ENCODE measurements at regions not wholly inside any gene's neighbourhood (a gene's known extent, or its start where the extent isn't known, plus 50 kb on each side); places are given as distances from the start of the nearest gene placed in this dataset.
"Not testable (repeated sequence)": the region's sequence is repeated elsewhere in the genome, so short reads cannot be mapped to it uniquely, and the experiment has no call there.

DNA sequence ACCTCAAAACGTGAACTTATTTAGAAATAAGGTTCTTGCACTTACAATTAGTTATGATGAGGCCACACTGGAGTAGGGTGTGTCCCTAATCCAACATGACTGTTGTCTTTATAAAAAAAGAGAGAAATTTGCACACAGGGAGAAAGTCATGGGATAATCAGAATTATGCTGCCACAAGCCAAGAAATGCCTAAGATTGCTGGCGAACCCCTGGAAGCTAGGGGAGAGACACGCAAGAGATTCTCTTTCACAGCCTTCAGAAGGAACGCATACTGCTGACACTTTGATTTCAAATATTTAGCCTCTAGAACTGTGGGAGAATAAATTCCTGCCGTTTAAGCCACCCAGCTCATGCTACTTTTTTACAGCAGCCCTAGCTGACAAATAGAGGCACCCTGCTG, 138.3 kb downstream of the CCDC71L start:
- no peak for ATAC-seq

DNA sequence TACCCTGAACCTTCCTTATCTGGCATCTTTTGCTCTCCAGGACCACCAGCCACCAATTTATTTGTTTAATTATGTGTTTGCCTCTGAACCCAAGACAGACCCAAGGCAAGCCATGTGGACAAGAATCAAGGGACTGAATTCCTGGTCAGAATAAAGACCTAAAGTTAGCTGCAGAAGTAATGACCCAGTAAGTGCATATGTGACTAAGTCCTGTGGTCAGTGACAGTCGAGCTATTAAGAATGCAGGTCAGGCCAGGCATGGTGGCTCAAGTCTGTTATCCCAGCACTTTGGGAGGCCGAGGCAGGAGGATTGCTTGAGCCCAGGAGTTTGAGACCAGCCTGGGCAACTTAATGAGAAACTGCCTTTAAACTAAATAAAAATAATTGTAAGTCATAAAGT, 139.4 kb downstream of the CCDC71L start:
- ATAC-seq, result no peak

DNA sequence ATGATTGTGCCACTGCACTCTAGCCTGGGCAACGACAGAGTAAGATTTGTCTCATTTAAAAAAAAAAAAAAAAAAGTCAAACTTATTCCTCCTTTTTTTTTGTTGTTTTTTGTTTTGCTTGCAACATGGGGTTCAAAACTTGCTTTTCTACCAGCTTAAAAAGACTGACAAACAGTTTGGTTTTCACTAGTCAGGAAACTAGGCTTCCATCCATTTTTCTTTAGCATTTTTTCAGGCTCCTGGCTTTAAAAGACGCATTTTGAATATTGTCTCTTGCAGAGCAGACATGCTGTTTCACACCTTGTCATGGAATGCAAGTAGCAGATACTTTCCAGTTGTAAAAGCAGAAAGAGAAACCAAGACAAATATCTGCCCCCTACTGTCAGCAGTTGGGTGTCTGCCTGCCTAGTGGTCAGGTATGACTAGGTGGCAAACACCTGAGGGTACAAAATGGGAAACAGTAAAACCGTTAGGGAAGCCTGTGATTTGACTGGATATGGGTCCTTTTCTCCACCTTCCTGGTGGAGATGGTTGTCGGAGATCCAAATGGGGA, 139.9 kb downstream of the CCDC71L start:
- peak in 1 of 2 donors; percentile 24 for ATAC-seq

DNA sequence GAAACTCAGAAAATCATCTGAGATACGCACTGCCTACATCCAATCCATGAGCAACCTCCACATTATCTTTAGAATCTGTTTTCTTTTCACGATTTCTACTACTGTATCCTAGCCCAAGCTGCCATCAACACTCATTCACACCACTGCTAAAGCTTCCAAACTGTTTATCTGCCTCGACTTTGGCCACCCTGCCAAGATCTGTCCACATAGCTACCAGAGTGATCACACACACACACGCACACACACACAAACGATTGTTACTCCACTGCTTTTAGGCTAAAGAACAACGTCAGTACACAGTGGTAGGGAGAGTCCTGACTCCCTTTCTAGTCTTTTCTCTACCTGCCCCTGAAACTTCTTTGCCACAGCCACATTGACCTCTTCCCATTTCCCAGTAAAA, 142.0 kb downstream of the CCDC71L start:
- ATAC-seq, result no peak

DNA sequence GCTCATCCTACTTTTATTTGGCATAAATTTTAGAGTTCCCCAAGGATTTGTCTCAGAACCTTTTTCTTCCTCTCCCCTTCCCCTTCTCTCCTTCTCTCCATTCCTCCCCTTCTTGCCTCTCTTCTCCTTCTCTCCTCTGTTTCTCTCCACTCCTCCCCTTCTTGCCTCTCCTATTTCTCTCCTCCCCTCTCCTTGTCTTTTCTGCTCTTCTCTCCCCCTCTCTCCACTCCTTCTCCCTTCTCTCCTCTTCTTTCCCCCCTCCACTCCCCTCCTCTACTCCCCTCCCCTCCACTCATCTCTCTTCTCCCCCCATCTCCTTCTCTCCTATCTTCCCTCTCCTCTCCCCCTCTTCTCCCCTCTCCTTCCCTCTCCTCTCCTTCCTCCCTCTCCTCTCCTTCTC, 142.7 kb downstream of the CCDC71L start:
- no peak for ATAC-seq

DNA sequence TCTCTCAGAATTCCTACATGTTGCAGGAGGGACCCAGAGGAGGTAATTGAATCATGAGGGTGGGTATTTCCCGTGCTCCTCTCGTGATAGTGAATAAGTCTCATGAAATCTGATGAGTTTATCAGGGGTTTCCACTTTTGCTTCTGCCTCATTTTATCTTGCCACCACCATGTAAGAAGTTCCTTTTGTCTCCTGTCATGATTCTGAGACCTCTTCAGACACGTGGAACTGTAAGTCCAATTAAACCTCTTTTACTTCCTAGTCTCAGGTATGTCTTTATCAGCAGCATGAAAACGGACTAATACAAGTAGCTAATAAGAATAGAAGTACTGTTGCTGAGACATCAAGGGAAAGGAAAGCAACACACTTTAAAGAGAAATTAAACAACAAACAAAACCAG, 143.4 kb downstream of the CCDC71L start:
- ATAC-seq, result no peak

DNA sequence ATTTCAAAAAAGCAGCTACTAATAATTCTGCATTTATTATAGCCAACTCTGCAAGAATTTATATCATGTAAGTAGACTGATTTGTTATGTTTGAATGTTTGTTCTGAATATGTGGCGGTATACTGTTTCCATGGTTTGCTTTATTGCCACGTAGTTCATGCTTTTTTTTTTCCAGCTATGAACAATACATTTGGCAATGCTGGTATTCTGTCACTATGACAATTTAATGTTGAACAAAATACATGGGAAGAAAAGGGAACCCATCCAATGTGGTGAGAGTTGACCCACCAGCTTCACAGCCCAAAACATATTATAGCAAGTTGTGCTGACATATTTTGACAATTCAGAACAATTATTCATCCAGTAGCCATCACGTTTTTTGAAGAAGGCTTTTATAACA, 145.6 kb downstream of the CCDC71L start:
- no peak for ATAC-seq

DNA sequence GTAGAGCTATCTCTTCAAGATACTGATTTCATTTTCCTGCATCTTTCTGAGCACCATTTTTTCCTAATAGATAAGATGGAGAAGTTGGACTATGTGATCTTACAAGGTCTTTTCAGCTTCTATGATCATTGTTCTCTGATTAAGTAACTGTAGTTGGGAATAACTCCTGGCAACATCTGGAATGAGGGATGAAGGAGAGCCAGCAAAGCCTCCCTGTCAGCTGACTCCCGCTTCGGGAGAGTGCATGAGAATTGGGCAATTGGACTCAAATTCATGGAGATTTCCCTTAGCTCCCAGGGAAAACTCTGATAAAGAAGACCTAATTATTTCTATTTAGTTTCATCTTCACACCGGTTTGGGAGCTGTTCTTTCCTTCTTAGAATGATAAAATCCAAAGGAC, 146.1 kb downstream of the CCDC71L start:
- ATAC-seq, result no peak

DNA sequence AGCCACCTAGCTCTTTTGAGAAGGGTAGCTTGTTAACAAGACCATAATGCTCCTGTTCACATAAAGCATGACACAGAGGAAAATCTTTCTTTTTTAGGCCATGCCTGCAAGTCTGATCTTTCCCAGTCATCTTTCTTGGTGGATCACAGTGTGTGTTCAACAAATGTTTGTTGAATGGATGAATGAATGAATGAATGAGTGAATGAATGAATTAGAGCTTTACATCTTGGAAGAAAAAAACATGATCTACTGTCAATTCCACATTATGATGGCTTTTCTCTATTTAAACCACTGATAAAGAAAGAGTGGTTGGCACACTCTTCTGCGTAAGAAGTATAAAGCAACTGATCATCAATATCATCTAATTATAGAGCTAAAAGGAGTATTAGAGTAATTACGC, 148.7 kb downstream of the CCDC71L start:
- ATAC-seq, result no peak

DNA sequence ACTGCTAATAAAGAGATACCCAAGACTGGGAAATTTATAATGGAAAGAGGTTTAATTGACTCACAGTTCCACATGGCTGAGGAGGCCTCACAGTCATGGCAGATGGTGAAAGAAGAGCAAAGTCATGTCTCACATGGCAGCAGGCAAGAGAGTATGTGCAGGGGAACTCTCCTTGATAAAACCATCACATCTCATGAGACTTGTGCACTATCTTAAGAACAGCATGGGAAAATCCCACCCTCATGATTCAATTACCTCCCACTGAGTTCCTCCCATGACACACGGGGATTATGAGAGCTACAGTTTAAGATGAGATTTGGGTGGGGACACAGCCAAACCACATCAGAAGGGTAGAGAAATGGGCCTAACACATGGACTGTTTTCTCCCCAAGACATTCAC, 156.3 kb downstream of the CCDC71L start:
- peak; percentile 80 to 85 for ATAC-seq

DNA sequence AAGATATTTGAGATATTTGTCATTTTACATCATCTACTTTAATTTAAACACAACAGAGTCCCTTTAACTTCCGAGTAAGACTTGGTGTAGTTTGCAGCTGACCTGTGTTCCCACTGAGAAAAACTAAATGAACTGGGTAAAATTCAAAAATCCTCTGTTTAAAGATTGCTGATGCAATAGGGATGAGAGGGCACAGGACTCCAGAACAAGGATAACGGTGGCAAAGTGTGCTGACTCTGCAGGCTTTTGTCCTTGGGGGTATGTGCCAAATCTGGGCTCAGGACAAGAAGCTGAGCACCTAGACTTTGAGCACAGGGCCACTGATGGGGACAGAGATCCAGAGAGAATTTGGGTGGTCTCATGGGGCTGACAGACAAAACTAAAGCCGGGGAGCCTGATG, 156.8 kb downstream of the CCDC71L start:
- no peak for ATAC-seq

DNA sequence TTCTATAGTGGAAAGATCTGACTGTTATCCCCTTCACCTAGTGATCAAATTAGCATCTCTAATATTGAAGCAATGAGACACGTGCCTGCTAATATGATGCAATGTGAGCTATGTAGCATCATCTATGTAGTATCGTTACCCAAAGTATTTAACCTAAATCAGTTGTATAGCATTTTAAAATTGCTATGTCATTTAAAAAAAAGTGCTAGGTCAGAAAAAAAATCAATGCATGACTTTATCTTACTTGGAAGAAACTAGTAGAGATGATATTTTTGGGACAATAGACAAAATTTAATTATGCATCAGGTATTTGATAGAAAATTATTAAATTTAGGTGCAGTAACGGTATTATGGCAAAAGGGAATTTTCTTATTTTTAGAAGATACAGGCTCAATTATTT, 157.3 kb downstream of the CCDC71L start:
- ATAC-seq, result no peak

DNA sequence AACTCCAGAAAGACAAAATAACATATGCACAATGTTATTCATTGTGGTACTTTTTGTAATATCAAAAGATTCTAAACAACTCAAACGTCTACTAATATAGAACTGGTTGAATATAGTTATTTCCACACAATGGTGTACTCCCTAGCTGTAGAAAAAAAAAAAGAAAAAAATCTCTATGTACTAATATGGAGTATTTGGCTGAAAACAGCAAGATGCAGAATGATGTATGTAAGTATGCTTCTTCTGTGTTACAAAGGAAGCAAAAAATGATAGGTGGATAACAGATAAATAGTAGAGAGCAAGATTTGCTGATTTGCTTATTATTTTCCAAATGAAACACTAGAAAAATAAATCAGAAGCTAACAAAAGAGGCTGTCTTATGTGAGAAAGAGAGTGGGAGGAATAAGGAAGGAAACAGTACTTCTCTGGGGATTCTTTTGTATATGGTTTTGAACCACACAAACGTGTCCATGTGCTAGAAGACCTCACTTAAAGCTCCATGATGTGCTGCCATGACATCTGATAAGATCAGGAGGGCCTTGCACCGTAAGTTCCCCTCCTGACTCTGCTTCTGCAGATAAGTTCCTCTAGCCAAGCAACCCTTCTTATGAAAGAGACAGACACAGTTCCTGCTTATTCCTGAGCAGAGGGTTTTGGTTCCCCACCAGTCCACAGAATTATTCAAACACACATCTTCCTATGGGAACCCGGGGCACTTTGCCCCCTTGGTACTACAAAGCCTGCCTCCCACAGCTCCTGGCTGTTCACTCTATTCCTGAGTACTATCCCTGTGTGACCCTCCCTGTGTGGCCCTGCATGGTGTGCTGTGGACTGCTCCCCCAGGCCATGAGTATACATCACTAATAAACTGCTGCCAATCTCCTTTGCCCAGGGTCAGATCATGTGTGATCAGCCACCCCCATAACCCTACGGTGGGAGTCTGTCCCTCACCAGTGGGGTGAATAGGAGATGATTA, 159.1 kb downstream of the CCDC71L start:
- ATAC-seq, result no peak

DNA sequence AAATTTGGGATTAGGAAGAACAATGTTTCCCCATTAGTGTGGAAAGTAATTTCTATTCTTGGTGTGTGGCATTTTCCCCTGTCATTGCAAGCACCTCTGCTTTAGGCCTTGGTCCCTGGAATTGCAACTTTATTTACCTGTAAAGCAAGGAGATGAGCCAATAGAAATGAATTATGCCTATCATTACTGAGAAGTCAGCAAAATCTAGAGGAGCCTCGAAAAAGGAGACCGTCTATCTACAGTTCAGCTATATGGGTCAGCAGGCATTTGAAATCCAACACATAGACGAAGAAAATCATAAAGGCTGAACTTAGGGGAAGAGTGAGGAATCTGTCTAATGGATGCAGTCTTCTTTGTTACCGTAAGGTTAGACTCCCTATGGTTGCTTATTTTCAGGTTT, 161.1 kb downstream of the CCDC71L start:
- no peak for ATAC-seq

DNA sequence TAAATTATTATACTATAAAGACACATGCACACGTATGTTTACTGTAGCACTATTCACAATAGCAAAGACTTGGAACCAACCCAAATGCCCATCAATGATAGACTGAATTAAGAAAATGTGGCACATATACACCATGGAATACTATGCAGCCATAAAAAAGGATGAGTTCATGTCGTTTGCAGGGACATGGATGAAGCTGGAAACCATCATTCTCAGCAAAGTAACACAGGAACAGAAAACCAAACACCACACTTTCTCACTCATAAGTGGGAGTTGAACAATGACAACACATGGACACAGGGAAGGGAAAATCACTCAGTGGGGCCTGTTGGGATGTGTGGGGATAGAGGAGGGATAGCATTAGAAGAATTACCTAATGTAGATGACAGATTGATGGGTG, 163.0 kb downstream of the CCDC71L start:
- ATAC-seq, result not testable (repeated sequence)

DNA sequence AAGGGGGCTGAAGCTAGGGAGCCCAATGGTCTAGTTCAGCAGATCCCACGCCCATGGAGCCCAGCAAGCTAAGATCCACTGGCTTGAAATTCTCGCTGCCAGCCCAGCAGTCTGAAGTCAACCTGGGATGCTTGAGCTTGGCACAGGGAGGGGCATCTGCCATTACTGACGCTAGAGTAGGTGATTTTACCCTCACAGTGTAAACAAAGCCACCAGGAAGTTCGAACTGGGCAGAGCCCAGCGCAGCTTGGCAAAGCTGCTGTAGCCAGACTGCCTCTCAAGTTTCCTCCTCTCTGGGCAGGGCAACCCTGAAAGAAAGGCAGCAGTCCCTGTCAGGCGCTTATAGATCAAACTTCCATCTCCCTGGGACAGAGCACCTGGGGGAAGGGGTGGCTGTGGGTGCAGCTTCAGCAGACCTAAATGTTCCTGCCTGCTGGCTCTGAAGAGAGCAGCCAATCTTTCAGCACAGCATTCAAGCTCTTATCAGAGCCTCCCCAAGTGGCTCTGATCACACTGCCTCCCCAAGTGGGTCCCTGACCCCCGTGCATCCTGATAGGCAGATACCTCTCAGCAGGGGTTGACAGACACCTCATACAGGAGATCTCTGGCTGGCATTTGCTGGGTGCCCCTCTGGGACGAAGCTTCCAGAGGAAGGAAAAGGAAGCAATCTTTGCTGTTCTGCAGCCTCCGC, 167.8 kb downstream of the CCDC71L start:
- ATAC-seq, result no peak

DNA sequence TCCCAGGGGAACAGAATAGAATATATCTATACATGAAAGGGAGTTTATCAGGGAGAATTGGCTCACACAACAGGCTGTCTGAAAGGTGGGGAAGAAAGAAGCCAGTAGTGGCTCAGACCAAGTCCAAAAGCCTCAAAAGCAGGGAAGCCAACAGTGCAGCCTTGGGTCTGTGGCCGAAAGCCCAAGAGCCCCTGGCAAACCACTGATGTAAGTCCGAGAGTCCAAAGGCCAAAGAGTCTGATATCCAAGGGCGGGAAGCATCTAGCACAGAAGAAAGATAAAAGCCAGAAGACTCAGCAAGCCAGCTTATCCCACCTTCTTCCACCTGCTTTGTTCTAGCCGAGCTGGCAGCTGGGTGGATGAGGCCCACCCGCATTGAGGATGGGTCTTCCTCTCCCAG, 172.5 kb downstream of the CCDC71L start:
- no peak for ATAC-seq

DNA sequence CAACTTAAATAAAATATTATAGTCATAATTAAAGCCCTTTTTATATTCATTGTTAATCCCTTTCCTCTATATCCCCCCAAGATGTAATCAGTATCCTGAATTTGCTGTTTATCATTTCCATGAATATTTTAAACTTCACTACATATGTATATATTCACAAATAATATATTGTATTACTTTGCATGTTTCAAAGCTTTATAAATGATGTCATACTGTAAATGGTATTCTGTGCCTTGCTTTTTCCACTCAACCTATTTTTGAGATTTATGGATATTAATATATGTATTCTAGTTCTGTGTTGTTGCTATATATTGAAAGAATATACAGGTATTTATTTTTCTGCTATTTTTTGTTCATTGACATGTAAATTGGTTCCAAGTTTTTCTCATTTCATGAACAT, 173.1 kb downstream of the CCDC71L start:
- ATAC-seq, result no peak

DNA sequence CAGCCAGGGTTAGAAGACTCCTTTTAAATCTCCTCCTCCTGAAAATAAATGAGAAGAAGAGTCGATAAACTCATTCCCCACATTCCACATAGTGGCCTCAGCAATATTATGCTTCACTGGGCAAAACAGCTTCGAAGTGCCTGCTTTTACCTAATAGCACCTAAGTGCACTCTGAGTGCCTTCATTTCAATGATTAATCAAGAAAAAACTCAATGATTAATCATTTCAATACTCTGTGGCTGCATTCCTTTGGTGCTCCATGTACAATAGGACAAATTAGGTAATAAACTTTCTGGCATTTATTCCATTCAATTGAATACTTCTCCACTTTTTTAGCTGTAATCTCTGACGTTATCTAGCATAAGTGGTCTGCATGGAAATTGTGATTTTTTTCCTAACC, 174.6 kb downstream of the CCDC71L start:
- no peak for ATAC-seq

DNA sequence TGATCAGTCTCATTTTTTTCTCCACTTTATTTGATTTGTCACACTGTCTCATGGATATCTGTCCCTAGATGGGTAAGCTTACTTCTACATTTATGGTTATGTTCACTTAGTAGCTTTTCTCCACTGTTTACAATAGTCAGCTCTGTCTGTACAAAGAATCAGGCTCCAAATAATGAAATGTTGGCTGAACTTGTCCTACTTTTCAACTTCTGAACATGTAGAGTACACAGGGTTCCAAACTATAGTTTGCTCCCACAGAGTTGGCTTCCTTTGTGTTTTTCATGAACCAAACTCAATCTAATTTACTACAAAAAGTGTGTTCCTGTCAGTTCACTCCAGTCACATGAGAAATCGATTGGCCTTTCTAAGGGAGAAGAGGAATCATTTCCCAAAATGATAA, 175.0 kb downstream of the CCDC71L start:
- no peak for ATAC-seq

DNA sequence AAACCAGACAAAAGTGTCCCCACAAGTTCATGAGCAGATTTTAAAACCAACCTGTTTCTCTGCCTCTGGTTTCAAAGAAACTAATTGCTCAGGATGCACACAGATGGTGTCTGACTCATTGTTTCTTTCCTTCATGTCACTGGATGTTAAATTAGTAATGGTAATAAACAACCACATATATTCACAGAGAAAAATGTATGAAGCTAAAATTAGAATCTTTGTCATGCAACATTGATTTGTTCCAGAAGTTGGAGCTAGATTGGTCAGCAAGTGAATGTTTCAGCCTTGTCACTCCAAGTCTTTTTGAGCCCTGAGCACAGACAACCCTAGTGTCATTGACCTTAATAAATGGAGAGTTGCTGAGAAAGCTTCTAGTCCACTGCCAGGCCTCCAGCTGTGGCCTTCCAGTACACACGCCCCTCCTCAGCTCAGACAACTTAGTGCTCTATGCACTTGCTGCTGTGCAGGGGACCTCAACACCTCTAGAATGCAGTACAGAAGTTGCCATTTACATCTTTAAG, 175.9 kb downstream of the CCDC71L start:
- ATAC-seq, result peak; percentile 81 to 82

DNA sequence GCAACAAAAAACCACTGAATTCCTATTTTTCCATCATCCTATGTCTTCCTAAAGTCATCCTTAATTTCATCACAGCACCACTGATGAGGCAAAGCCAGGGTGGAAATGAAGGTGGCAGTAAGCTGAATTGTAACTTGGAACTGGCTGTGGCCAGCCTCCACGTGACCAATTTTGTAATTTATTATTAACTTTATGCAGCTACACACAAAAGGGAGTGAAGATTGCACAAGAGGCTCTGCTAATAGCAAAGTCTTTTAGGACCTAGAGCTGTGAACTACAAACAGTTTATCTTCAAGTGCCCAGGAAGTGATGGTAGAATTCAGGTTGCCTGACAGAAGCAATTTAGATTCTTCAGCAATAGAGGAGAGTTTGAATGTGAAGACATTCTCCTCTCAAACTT, 176.4 kb downstream of the CCDC71L start:
- peak; percentile 9 to 18 for ATAC-seq

DNA sequence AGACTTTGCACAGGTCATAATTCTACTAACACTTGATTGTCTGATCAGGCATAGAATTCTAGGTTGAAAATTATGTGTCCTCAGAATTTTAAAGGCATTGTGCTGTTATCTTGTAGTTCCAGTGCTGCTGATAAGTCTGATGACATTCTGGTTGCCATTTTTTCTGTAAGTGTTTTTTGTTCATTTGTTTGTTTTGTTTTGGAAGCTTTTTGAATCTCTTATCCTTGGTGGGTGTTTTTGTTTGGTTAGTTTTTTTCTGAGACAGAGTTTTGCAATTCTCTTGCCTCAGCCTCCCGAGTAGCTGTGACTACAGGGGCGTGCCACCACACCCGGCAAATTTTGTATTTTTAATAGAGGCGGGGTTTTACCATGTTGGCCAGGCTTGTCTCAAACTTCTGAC, 178.9 kb downstream of the CCDC71L start:
- ATAC-seq, result no peak

DNA sequence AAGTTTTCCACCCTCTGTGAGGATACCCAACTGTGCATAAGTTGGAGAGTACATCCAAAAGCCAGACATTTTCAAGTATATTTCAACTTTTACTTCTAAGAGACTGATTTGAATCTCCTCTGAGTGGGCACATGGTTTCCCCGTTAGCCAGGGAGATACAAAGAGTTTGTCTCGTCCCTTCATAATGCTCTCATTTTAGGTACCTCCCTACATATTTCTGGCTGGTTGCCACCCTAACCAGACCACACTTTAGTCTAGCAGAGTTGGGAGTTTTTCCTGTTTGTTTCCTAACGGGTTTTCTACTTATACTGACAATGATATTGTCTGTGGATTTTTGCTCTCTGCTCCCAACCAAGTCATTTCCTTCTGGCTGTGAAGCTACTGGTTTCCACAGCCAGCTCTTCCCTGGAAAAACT, 180.3 kb downstream of the CCDC71L start:
- no peak for ATAC-seq
